ENCODE measurements at regions not wholly inside any gene's neighbourhood (a gene's known extent, or its start where the extent isn't known, plus 50 kb on each side); places are given as distances from the start of the nearest gene placed in this dataset.
"Not testable (repeated sequence)": the region's sequence is repeated elsewhere in the genome, so short reads cannot be mapped to it uniquely, and the experiment has no call there.

DNA sequence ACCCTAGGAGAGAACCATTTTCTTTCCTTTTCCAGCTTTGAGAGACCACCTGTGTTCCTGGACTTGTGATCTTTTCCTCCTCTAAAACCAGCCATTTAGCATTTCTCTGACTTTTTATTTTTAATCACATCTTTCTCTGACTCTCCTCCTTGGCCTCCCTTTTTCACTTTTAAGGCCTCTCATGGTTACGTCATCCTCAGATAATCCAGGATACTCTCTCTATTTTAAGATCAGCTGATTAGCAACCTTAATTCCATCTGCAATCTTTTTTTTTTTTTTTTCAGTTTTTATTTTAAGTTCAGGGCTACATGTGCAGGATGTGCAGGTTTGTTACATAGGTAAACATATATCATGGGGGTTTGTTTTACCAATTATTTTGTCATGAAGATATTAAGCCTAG, 54.0 kb downstream of the RFPL4B start:
- no peak for DNase-seq (ENCODE audit: low read depth)
- H3K4me3 ChIP-seq (ENCODE audit: low read depth, low read length), result no peak overlapping the region
- no peak for TF ChIP-seq CTCF (IDR thresholded peaks at IDR 0.05; ENCODE audit: insufficient read depth, low read depth, low read length, missing control alignments)

DNA sequence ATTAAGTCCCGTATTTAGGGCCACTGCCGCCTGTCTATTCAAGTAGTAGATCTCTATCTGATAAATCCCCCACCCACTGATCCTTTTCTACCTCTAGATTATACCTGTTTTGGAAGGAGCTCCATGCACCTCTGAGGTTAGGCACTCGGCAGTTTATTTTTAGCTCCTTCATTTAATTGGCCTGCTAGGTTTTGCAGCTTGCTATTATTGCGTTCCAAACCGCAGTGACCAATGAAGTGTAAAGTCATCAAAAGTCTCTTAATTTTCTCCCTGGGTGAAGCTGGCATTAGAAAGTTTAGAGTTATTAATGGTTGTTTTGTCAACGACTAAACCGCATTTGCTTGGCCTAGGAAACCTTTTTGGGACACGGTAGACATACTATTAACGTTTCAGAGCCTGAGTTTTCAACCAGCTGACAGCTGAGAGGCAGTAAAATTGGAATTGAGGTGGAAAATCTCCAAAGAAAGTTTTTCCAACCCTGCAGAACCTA, 60.0 kb downstream of the RFPL4B start:
- no peak overlapping the region for H3K4me3 ChIP-seq (ENCODE audit: low read depth, low read length)
- DNase-seq (ENCODE audit: low read depth), result no peak
- no peak for TF ChIP-seq CTCF (IDR thresholded peaks at IDR 0.05; ENCODE audit: insufficient read depth, low read depth, low read length, missing control alignments)

GRCh38 chr6:112408522-112408921, 61.4 kb downstream of the RFPL4B start:
- DNase-seq (ENCODE audit: low read depth), result no peak
- no peak overlapping the region for H3K4me3 ChIP-seq (ENCODE audit: low read depth, low read length)
- no peak for TF ChIP-seq CTCF (IDR thresholded peaks at IDR 0.05; ENCODE audit: insufficient read depth, low read depth, low read length, missing control alignments)

DNA sequence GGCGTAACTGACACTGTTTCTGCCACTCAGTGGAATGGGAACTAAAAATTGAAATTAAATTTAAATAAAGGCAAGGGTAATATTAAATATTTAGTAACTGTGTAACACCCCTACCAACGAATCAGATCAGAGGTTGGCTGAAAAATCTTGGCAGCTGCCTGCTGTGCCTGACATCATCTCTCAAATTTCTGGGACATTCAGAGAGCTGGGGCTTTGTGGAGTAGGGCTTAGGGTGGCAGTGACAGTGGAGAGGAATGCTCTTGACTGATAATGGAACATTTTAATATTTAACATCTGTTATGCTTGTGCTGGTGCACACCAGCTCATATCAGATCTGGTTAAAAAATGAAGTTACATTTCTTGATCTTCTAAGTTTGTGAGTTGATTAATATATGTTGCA, 62.2 kb downstream of the RFPL4B start:
- no peak for DNase-seq (ENCODE audit: low read depth)
- no peak for TF ChIP-seq CTCF (IDR thresholded peaks at IDR 0.05; ENCODE audit: insufficient read depth, low read depth, low read length, missing control alignments)
- H3K4me3 ChIP-seq (ENCODE audit: low read depth, low read length), result no peak overlapping the region

- TF ChIP-seq CTCF (IDR thresholded peaks at IDR 0.05; ENCODE audit: insufficient read depth, low read depth, low read length, missing control alignments), result no peak
- no peak overlapping the region for H3K4me3 ChIP-seq (ENCODE audit: low read depth, low read length)
- no peak for DNase-seq (ENCODE audit: low read depth)
Observed at GRCh38 chr6:112413780-112414179, 66.7 kb downstream of the RFPL4B start.

- no peak for TF ChIP-seq CTCF (IDR thresholded peaks at IDR 0.05; ENCODE audit: insufficient read depth, low read depth, low read length, missing control alignments)
- H3K4me3 ChIP-seq (ENCODE audit: low read depth, low read length), result no peak overlapping the region
- no peak for DNase-seq (ENCODE audit: low read depth)
Observed at GRCh38 chr6:112415366-112415765, 68.2 kb downstream of the RFPL4B start.

DNA sequence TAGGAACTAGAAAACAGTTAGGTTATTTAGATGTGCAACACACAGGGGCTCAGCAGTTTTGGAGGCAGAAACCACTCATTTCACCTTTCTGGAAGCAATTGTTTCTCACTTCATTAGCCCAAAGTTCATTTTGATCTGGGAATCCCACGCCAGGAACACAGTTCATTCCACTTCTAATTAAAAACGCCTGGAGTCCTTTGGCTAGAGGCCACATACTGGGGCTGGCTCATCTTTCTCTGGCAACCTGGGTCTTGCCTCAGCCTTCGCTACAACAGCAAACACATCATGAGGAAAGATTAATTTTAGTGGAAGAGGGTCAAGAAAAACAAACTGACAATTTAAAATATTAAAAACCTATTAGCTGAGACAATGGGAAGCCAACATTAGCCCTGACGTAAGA, 69.7 kb downstream of the RFPL4B start:
- H3K4me3 ChIP-seq (ENCODE audit: low read depth, low read length), result no peak overlapping the region
- no peak for TF ChIP-seq CTCF (IDR thresholded peaks at IDR 0.05; ENCODE audit: insufficient read depth, low read depth, low read length, missing control alignments)
- no peak for DNase-seq (ENCODE audit: low read depth)

DNA sequence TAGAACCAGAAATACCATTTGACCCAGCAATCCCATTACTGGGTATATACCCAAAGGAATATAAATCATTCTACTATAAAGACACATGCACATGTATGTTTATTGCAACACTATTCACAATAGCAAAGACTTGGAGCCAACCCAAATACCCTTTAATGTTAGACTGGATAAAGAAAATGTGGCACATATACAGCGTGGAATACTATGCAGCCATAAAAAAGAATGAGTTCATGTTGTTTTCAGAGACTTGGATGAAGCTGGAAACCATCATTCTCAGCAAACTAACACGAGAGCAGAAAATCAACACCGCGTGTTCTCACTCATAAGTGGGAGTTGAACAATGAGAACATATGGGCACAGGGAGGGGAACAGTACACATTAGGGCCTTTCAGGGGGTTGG, 79.9 kb downstream of the RFPL4B start:
- not testable (repeated sequence) for H3K4me3 ChIP-seq (ENCODE audit: low read depth, low read length); DNase-seq (ENCODE audit: low read depth)

All from GM12865 (cell line).